ENCODE measurements at regions not wholly inside any gene's neighbourhood (a gene's known extent, or its start where the extent isn't known, plus 50 kb on each side); places are given as distances from the start of the nearest gene placed in this dataset.
"Not testable (repeated sequence)": the region's sequence is repeated elsewhere in the genome, so short reads cannot be mapped to it uniquely, and the experiment has no call there.

GRCh38 chr21:15449556-15449955 is 280.2 kb upstream of the USP25 start:
- no peaks in the 10 kb centered on the region for H3K27me3 Mint-ChIP-seq
- H3K36me3 Mint-ChIP-seq = peaks cover 5% of the 10 kb centered on the region
- no peak overlapping the region for H3K27ac Mint-ChIP-seq
- H3K9me3 Mint-ChIP-seq = peaks cover 13% of the 10 kb centered on the region
- no peak for DNase-seq
- no peak overlapping the region for H3K4me3 Mint-ChIP-seq
- peaks cover 2% of the 10 kb centered on the region for H3K4me1 Mint-ChIP-seq

DNA sequence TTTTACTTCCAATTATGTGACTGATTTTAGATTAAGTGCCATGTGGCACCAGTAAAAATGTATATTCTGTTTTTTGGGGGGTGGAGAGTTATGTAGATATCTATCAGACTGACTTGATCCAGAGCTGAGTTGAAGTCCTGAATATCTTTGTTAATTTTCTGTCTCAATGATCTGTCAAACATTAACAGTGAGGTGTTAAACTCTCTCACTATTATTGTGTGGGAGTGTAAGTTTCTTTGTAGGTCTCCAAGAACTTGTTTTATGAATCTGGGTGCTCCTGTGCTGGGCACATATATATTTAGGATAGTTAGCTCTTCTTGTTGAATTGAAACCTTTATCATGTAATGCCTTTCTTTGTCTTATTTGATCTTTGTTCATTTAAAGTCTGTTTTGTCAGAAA is 276.5 kb upstream of the USP25 start:
- H3K27me3 Mint-ChIP-seq = no peaks in the 10 kb centered on the region
- H3K4me1 Mint-ChIP-seq = no peaks in the 10 kb centered on the region

GRCh38 chr21:15453785-15454184 is 276.0 kb upstream of the USP25 start:
- not testable (repeated sequence) for H3K36me3 Mint-ChIP-seq, H3K27me3 Mint-ChIP-seq, H3K27ac Mint-ChIP-seq, H3K9me3 Mint-ChIP-seq, H3K4me1 Mint-ChIP-seq, H3K4me3 Mint-ChIP-seq, DNase-seq

More for the DNA sequence above, 276.5 kb upstream of the USP25 start:
- no peak overlapping the region for H3K4me3 Mint-ChIP-seq
- DNase-seq = no peak
- H3K9me3 Mint-ChIP-seq = peaks cover 8% of the 10 kb centered on the region
- H3K36me3 Mint-ChIP-seq = peaks cover under 1% of the 10 kb centered on the region
- no peak overlapping the region for H3K27ac Mint-ChIP-seq

- H3K27ac Mint-ChIP-seq, H3K4me3 Mint-ChIP-seq, DNase-seq, H3K4me1 Mint-ChIP-seq, H3K9me3 Mint-ChIP-seq, H3K27me3 Mint-ChIP-seq, H3K36me3 Mint-ChIP-seq: not testable (repeated sequence)
Observed at GRCh38 chr21:15454931-15455330, 274.9 kb upstream of the USP25 start.

- Mint-ChIP-seq H3K4me3 (no peak overlapping the region), H3K27me3 (no peaks in the 10 kb centered on the region), H3K27ac (no peak overlapping the region), H3K36me3 (no peaks in the 10 kb centered on the region), H3K4me1 (no peaks in the 10 kb centered on the region), H3K9me3 (no peaks in the 10 kb centered on the region)
- DNase-seq = no peak
Observed at GRCh38 chr21:15455819-15456462, 273.8 kb upstream of the USP25 start.

- H3K4me1 Mint-ChIP-seq = no peaks in the 10 kb centered on the region
- no peaks in the 10 kb centered on the region for H3K9me3 Mint-ChIP-seq
- H3K27ac Mint-ChIP-seq = no peak overlapping the region
- H3K36me3 Mint-ChIP-seq = no peaks in the 10 kb centered on the region
- no peaks in the 10 kb centered on the region for H3K27me3 Mint-ChIP-seq
- no peak for DNase-seq
- H3K4me3 Mint-ChIP-seq = no peak overlapping the region
Observed at GRCh38 chr21:15457965-15458364, 271.8 kb upstream of the USP25 start.

DNA sequence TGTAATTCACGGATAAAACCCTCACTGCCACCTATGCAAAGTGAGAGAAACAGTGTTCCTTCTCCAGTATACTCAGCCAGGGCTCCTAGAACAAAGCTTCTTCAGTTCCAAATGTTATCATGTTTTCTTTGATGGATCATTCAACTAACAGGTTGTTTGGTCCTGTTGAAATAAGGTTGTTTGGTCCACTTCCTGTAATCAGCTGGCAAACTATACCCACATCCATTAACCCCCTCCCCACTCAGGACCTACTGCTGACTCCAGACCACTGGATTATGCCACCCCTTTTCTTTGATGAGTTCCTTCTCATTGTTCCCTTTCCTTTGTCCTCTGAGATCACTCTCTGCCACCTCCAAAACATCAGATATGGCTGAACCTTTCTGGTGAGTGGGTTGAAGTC is 267.7 kb upstream of the USP25 start:
- H3K9me3 Mint-ChIP-seq = peaks cover 1% of the 10 kb centered on the region
- DNase-seq = no peak
- H3K4me3 Mint-ChIP-seq = no peak overlapping the region
- no peaks in the 10 kb centered on the region for H3K36me3 Mint-ChIP-seq
- H3K4me1 Mint-ChIP-seq = no peaks in the 10 kb centered on the region
- no peaks in the 10 kb centered on the region for H3K27me3 Mint-ChIP-seq
- H3K27ac Mint-ChIP-seq = no peak overlapping the region

- Mint-ChIP-seq H3K36me3 (no peaks in the 10 kb centered on the region), H3K4me1 (no peaks in the 10 kb centered on the region), H3K9me3 (peaks cover 1% of the 10 kb centered on the region), H3K27me3 (no peaks in the 10 kb centered on the region), H3K4me3 (no peak overlapping the region), H3K27ac (no peak overlapping the region)
- DNase-seq = no peak
Observed at GRCh38 chr21:15466329-15466728, 263.5 kb upstream of the USP25 start.

- peaks cover 7% of the 10 kb centered on the region for H3K27me3 Mint-ChIP-seq
- no peaks in the 10 kb centered on the region for H3K36me3 Mint-ChIP-seq
- no peaks in the 10 kb centered on the region for H3K4me1 Mint-ChIP-seq
- no peak overlapping the region for H3K27ac Mint-ChIP-seq
- H3K9me3 Mint-ChIP-seq = peaks cover 1% of the 10 kb centered on the region
- no peak for DNase-seq
- H3K4me3 Mint-ChIP-seq = no peak overlapping the region
Observed at GRCh38 chr21:15468368-15468767, 261.4 kb upstream of the USP25 start.

- Mint-ChIP-seq H3K9me3 (peaks cover 4% of the 10 kb centered on the region), H3K27me3 (peaks cover 7% of the 10 kb centered on the region), H3K4me1 (peaks cover 3% of the 10 kb centered on the region), H3K27ac (no peak overlapping the region), H3K4me3 (no peak overlapping the region), H3K36me3 (peaks cover 3% of the 10 kb centered on the region)
- no peak for DNase-seq
Observed at GRCh38 chr21:15472108-15473040, 257.4 kb upstream of the USP25 start.

- not testable (repeated sequence) for H3K27ac Mint-ChIP-seq, H3K4me3 Mint-ChIP-seq, H3K27me3 Mint-ChIP-seq, DNase-seq
- Mint-ChIP-seq H3K9me3 (peaks cover 14% of the 10 kb centered on the region), H3K36me3 (peaks cover 12% of the 10 kb centered on the region), H3K4me1 (peaks cover 27% of the 10 kb centered on the region)
Observed at GRCh38 chr21:15477773-15478172, 252.0 kb upstream of the USP25 start.

DNA sequence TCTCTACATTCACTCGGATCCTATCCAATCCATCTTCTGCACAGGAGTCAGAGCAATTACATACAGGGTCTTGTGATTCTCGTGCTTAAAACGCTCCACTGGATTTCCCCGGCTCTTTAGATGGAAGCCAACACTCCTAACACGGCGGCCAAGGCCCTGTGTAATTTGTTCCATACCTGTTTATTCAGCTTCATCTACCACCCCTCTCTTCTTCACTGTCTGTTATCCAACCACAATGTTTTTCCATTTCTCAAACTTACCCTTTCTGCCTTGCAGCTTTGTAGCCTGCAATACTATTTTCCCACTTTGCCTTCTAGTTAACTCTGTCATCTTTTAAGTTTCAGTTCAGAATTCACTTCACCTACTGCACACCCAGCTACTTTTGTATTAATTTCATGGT is 249.6 kb upstream of the USP25 start:
- no peak overlapping the region for H3K4me3 Mint-ChIP-seq
- peak overlapping the region; percentile 43 for H3K27ac Mint-ChIP-seq
- H3K36me3 Mint-ChIP-seq = peaks cover 12% of the 10 kb centered on the region
- peak; percentile 14 for DNase-seq
- peaks cover 14% of the 10 kb centered on the region for H3K9me3 Mint-ChIP-seq
- peaks cover 33% of the 10 kb centered on the region for H3K4me1 Mint-ChIP-seq
- no peaks in the 10 kb centered on the region for H3K27me3 Mint-ChIP-seq

- Mint-ChIP-seq H3K36me3 (peaks cover 5% of the 10 kb centered on the region), H3K27me3 (no peaks in the 10 kb centered on the region)
Observed at GRCh38 chr21:15483138-15483780, 246.5 kb upstream of the USP25 start.

GRCh38 chr21:15486460-15487195 is 243.2 kb upstream of the USP25 start:
- no peaks in the 10 kb centered on the region for H3K36me3 Mint-ChIP-seq
- no peak overlapping the region for H3K27ac Mint-ChIP-seq
- no peak for DNase-seq
- no peak overlapping the region for H3K4me3 Mint-ChIP-seq
- no peaks in the 10 kb centered on the region for H3K9me3 Mint-ChIP-seq
- no peaks in the 10 kb centered on the region for H3K27me3 Mint-ChIP-seq
- peaks cover 11% of the 10 kb centered on the region for H3K4me1 Mint-ChIP-seq

More at GRCh38 chr21:15483138-15483780, 246.5 kb upstream of the USP25 start:
- Mint-ChIP-seq H3K4me3 (no peak overlapping the region), H3K27ac (no peak overlapping the region), H3K4me1 (peaks cover 30% of the 10 kb centered on the region), H3K9me3 (peaks cover 2% of the 10 kb centered on the region)
- DNase-seq = peak; percentile 74

DNA sequence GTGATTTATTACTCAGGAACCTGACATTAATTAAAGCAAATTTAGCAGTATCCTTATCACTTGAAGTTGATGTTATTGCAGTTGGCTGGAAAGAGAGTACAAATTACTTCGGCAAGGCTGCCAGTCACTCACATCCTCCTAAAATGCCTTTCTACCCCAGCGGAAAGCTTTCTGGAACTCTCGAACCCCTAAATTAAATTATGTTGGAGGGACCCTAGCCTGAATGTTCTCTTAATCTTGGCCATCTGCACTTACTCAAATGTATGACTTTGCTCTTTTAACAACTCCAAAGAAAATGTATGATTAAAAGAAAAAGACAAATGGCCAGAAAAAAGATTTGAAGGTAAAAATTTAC is 242.6 kb upstream of the USP25 start:
- no peaks in the 10 kb centered on the region for H3K36me3 Mint-ChIP-seq
- no peaks in the 10 kb centered on the region for H3K27me3 Mint-ChIP-seq
- H3K27ac Mint-ChIP-seq = no peak overlapping the region
- H3K4me1 Mint-ChIP-seq = peaks cover 10% of the 10 kb centered on the region
- no peaks in the 10 kb centered on the region for H3K9me3 Mint-ChIP-seq
- no peak for DNase-seq
- H3K4me3 Mint-ChIP-seq = no peak overlapping the region
